Liver (tissue), 8 donors: ENCODE measurements at regions not wholly inside any gene's neighbourhood (a gene's known extent, or its start where the extent isn't known, plus 50 kb on each side); places are given as distances from the start of the nearest gene placed in this dataset.

Experiments
- DNase-seq: peaks from one replicate; pipeline ENCODE4 v3.0.0-alpha.2; 2017; ENCODE audit warnings: low spot score
- H3K27ac ChIP-seq, 2 donors: one replicate each; pipeline ENCODE4 v1.7.0; 2013; ENCODE audit warnings: inconsistent platforms in 2 of 2, low read length in 2 of 2, control low read depth in 1 of 2, low read depth in 1 of 2, mild to moderate bottlenecking in 1 of 2
- H3K27me3 ChIP-seq, 4 donors: one replicate each; pipeline versions ENCODE4 v1.6.1 to v1.7.0; 2013; ENCODE audit warnings: low read length in 3 of 4, inconsistent platforms in 1 of 4, mild to moderate bottlenecking in 1 of 4, moderate library complexity in 1 of 4; ENCODE audit not compliant: control insufficient read depth in 4 of 4, insufficient read depth in 4 of 4
- H3K36me3 ChIP-seq, 4 donors: one replicate each; pipeline versions ENCODE4 v1.6.1 to v1.7.0; 2013; ENCODE audit warnings: low read length in 3 of 4, mild to moderate bottlenecking in 3 of 4, low read depth in 1 of 4, moderate library complexity in 1 of 4; ENCODE audit not compliant: control insufficient read depth in 4 of 4, insufficient read depth in 3 of 4
- H3K4me1 ChIP-seq, 4 donors: one replicate each; pipeline versions ENCODE4 v1.6.1 to v1.7.0; 2013; ENCODE audit warnings: low read length in 3 of 4, mild to moderate bottlenecking in 3 of 4, moderate library complexity in 1 of 4; ENCODE audit not compliant: control insufficient read depth in 4 of 4, insufficient read depth in 4 of 4
- H3K4me3 ChIP-seq, 3 donors: one replicate each; pipeline versions ENCODE4 v1.6.1 to v1.7.0; 2013; ENCODE audit warnings: low read length in 3 of 3, control low read depth in 1 of 3, low read depth in 1 of 3, mild to moderate bottlenecking in 1 of 3
- H3K9ac ChIP-seq, 2 donors: one replicate each; pipeline ENCODE4 v1.7.0; 2013; ENCODE audit warnings: low read length in 2 of 2, mild to moderate bottlenecking in 2 of 2, moderate library complexity in 2 of 2, control low read depth in 1 of 2, low read depth in 1 of 2
- H3K9me3 ChIP-seq, 4 donors: one replicate each; pipeline versions ENCODE4 v1.6.1 to v1.7.0; 2013; ENCODE audit warnings: low read length in 3 of 4; ENCODE audit not compliant: control insufficient read depth in 4 of 4
- ATF3 ChIP-seq: IDR thresholded peaks from 2 replicates; pipeline ENCODE4 v1.6.1; 2016; ENCODE audit warnings: antibody characterized with exemption
- EGR1 ChIP-seq, 2 donors: IDR thresholded peaks; 2 replicates each; pipeline ENCODE4 v1.6.1; 2016 to 2018; ENCODE audit warnings: antibody characterized with exemption in 2 of 2, low read depth in 2 of 2
- FOXA1 ChIP-seq: IDR thresholded peaks from 2 replicates; pipeline ENCODE4 v1.6.1; 2016; ENCODE audit warnings: antibody characterized with exemption
- FOXA2 ChIP-seq: IDR thresholded peaks from 2 replicates; pipeline ENCODE4 v1.6.1; 2016; ENCODE audit warnings: antibody characterized with exemption
- GABPA ChIP-seq, 2 donors: IDR thresholded peaks in 1 of 2; conservative IDR thresholded peaks in 1 of 2; 2 replicates each; pipeline ENCODE4 v1.6.1; 2016; ENCODE audit warnings: antibody characterized with exemption in 2 of 2, mild to moderate bottlenecking in 1 of 2, moderate library complexity in 1 of 2
- HNF4A ChIP-seq, 2 donors: conservative IDR thresholded peaks; 2 replicates each; pipeline ENCODE4 v1.6.1; 2016; ENCODE audit warnings: antibody characterized with exemption in 2 of 2, mild to moderate bottlenecking in 2 of 2
- HNF4G ChIP-seq: IDR thresholded peaks from 2 replicates; pipeline ENCODE4 v1.6.1; 2016; ENCODE audit warnings: antibody characterized with exemption
- JUND ChIP-seq, 2 donors: IDR thresholded peaks; 2 replicates each; pipeline ENCODE4 v1.6.1; 2016; ENCODE audit warnings: antibody characterized with exemption in 2 of 2
- NR2F2 ChIP-seq: IDR thresholded peaks from 2 replicates; pipeline ENCODE4 v1.6.1; 2016; ENCODE audit warnings: antibody characterized with exemption
- RAD21 ChIP-seq, 2 donors: IDR thresholded peaks; 2 replicates each; pipeline ENCODE4 v1.6.1; 2016; ENCODE audit warnings: antibody characterized with exemption in 2 of 2, mild to moderate bottlenecking in 2 of 2
- RXRA ChIP-seq, 2 donors: IDR thresholded peaks; 2 replicates each; pipeline ENCODE4 v1.6.1; 2017 to 2018; ENCODE audit warnings: antibody characterized with exemption in 2 of 2, mild to moderate bottlenecking in 1 of 2
- SP1 ChIP-seq: IDR thresholded peaks from 2 replicates; pipeline ENCODE4 v1.6.1; 2018; ENCODE audit warnings: antibody characterized with exemption, mild to moderate bottlenecking
- TAF1 ChIP-seq: conservative IDR thresholded peaks from 2 replicates; pipeline ENCODE4 v1.6.1; 2016; ENCODE audit warnings: antibody characterized with exemption, mild to moderate bottlenecking
- YY1 ChIP-seq: IDR thresholded peaks from 2 replicates; pipeline ENCODE4 v1.6.1; 2016; ENCODE audit warnings: antibody characterized with exemption, mild to moderate bottlenecking
- WGBS: extraction: QIAGEN DNeasy Blood & Tissue Kit; methylation state at CpG from one replicate; pipeline ENCODE4 v1.1.7; 2013; 5-methylcytosine and 5-hydroxymethylcytosine counted together
- TF ChIP-seq, protein P1 (sequence below): IDR thresholded peaks from 2 replicates; pipeline ENCODE4 v1.6.1; 2016; ENCODE audit warnings: antibody characterized with exemption, mild to moderate bottlenecking
- TF ChIP-seq, protein P2 (sequence below): IDR thresholded peaks from 2 replicates; pipeline ENCODE4 v1.6.1; 2016; ENCODE audit warnings: antibody characterized with exemption
- TF ChIP-seq, protein P3 (sequence below): fragments of 150-350 bp; IDR thresholded peaks from 2 replicates; pipeline ENCODE4 v1.5.1; 2017; ENCODE audit warnings: improper control_type of control experiment, low read depth, low read length; ENCODE audit not compliant: missing input control
- donor health status: healthy.
- donor health status: healthy.
- donor health status: healthy.
- donor health status: healthy.
- donor health status: healthy.

DNA sequence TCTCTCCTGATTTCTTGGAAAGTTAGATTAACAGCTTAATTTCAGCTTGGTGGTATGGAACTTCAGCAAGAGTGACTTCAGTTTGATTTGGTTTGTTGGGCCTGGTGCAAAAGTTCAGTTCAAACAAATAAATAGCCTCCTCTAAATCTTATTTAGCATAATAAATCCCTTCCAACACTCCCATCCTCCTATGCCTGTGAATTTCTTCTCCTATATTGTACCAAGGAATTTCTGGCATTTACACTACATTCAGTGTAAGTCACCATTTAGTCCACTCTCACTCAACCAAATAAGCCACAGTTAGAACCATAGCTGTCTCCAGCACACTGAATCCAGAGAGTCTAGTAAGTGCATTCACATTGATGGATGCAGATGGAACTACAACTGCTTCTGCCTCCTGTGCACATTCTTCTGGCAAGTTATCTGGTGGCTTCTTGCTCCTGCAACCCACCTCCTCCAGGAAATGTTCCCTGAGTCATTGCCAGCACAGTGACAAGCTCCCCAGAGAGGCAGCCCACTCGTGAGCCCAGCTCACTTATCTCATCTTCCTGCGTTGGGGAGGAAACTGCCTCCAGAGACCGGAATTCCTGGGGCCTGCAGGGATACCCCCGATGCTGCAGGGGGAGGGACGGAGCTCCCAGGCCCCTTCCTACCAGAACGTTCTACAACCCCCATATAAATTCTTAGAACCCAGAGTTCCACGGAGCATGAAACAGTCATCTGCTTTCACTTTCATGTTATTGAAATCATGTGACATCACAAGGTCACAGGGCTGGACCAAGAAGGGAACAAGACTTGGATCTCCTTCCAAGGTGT, 318.3 kb downstream of the PHKB start:
- Histone ChIP-seq H3K4me1 (no peaks in the 10 kb centered on the region), H3K9ac (no peak overlapping the region), H3K36me3 (no peaks in the 10 kb centered on the region), H3K27me3 (no peaks in the 10 kb centered on the region), H3K9me3 (no peaks in the 10 kb centered on the region), H3K4me3 (peak overlapping the region in 1 of 3 donors; percentile 22), H3K27ac (no peak overlapping the region)
- no peak for DNase-seq
- 51% methylated on average over 7 of the region's 7 CpGs for WGBS
- no peak for TF ChIP-seq RXRA (IDR thresholded peaks at IDR 0.05)
- TF ChIP-seq NR2F2 = no peak
- TF ChIP-seq HNF4G = no peak
- no peak for TF ChIP-seq TAF1
- TF ChIP-seq HNF4A (conservative IDR thresholded peaks at IDR 0.05) = no peak
- no peak for TF ChIP-seq FOXA2
- TF ChIP-seq GABPA (IDR thresholded peaks at IDR 0.05 in 1 of 2, conservative IDR thresholded peaks at IDR 0.05 in 1 of 2) = no peak
- TF ChIP-seq EGR1 (IDR thresholded peaks at IDR 0.05; ENCODE audit: low read depth in 2 of 2) = no peak
- TF ChIP-seq, protein P1, sequence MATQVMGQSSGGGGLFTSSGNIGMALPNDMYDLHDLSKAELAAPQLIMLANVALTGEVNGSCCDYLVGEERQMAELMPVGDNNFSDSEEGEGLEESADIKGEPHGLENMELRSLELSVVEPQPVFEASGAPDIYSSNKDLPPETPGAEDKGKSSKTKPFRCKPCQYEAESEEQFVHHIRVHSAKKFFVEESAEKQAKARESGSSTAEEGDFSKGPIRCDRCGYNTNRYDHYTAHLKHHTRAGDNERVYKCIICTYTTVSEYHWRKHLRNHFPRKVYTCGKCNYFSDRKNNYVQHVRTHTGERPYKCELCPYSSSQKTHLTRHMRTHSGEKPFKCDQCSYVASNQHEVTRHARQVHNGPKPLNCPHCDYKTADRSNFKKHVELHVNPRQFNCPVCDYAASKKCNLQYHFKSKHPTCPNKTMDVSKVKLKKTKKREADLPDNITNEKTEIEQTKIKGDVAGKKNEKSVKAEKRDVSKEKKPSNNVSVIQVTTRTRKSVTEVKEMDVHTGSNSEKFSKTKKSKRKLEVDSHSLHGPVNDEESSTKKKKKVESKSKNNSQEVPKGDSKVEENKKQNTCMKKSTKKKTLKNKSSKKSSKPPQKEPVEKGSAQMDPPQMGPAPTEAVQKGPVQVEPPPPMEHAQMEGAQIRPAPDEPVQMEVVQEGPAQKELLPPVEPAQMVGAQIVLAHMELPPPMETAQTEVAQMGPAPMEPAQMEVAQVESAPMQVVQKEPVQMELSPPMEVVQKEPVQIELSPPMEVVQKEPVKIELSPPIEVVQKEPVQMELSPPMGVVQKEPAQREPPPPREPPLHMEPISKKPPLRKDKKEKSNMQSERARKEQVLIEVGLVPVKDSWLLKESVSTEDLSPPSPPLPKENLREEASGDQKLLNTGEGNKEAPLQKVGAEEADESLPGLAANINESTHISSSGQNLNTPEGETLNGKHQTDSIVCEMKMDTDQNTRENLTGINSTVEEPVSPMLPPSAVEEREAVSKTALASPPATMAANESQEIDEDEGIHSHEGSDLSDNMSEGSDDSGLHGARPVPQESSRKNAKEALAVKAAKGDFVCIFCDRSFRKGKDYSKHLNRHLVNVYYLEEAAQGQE = no peak
- TF ChIP-seq, protein P2, sequence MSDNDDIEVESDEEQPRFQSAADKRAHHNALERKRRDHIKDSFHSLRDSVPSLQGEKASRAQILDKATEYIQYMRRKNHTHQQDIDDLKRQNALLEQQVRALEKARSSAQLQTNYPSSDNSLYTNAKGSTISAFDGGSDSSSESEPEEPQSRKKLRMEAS = no peak
- TF ChIP-seq FOXA1 = no peak
- TF ChIP-seq SP1 = no peak
- no peak for TF ChIP-seq RAD21 (IDR thresholded peaks at IDR 0.05)
- no peak for TF ChIP-seq YY1
- TF ChIP-seq JUND (IDR thresholded peaks at IDR 0.05) = no peak
- TF ChIP-seq, protein P3, sequence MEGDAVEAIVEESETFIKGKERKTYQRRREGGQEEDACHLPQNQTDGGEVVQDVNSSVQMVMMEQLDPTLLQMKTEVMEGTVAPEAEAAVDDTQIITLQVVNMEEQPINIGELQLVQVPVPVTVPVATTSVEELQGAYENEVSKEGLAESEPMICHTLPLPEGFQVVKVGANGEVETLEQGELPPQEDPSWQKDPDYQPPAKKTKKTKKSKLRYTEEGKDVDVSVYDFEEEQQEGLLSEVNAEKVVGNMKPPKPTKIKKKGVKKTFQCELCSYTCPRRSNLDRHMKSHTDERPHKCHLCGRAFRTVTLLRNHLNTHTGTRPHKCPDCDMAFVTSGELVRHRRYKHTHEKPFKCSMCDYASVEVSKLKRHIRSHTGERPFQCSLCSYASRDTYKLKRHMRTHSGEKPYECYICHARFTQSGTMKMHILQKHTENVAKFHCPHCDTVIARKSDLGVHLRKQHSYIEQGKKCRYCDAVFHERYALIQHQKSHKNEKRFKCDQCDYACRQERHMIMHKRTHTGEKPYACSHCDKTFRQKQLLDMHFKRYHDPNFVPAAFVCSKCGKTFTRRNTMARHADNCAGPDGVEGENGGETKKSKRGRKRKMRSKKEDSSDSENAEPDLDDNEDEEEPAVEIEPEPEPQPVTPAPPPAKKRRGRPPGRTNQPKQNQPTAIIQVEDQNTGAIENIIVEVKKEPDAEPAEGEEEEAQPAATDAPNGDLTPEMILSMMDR = no peak

DNA sequence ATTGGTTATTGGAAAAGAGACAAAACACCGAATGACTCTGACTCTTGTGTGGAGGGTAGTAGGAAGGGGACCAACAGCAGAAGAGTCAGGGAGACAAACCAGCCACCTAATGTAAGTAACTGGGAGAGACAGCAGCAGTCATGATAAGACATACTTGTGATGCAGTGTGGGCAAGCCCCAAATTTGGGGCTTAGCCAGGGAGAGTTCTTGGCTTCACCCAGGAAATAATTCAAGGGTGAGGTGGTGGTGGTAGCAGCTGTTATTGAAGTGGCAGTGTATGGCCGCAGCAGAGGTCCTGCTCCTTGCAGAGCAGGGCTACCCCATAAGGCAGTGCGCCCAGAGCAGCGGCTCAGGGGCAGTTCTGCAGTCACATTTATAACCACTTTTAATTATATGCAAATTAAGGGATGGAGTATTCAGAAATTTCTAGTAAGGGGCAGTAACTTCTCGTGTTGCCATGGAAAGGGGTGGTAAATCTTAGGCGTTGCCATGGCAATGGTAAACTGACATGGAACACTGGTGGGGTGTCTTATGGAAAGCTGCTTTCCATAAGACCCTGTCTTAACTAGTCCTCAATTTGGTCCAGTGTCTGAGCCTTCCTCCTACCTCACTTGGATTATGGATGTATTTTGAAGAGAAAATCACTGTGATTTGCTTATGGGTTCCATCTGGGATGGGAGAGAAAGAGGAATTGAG, 317.1 kb downstream of the PHKB start:
- H3K4me1 ChIP-seq = no peaks in the 10 kb centered on the region
- 86% methylated on average over 6 of the region's 6 CpGs for WGBS
- H3K9me3 ChIP-seq = no peaks in the 10 kb centered on the region
- H3K9ac ChIP-seq = no peak overlapping the region
- no peak for TF ChIP-seq RAD21 (IDR thresholded peaks at IDR 0.05)
- TF ChIP-seq YY1 = no peak
- TF ChIP-seq JUND (IDR thresholded peaks at IDR 0.05) = no peak
- no peak for TF ChIP-seq FOXA2
- no peak for TF ChIP-seq SP1
- no peak for TF ChIP-seq NR2F2
- no peak for TF ChIP-seq ATF3
- no peak for TF ChIP-seq RXRA (IDR thresholded peaks at IDR 0.05)
- TF ChIP-seq GABPA (IDR thresholded peaks at IDR 0.05 in 1 of 2, conservative IDR thresholded peaks at IDR 0.05 in 1 of 2) = no peak
- TF ChIP-seq, protein P3 = no peak
- no peak for TF ChIP-seq EGR1 (IDR thresholded peaks at IDR 0.05; ENCODE audit: low read depth in 2 of 2)
- TF ChIP-seq, protein P1 = no peak
- TF ChIP-seq HNF4A (conservative IDR thresholded peaks at IDR 0.05) = no peak
- no peak for TF ChIP-seq FOXA1
- no peak for TF ChIP-seq TAF1
- no peak for TF ChIP-seq HNF4G
- no peak for DNase-seq
- no peak overlapping the region for H3K27ac ChIP-seq
- no peaks in the 10 kb centered on the region for H3K36me3 ChIP-seq
- H3K27me3 ChIP-seq = no peaks in the 10 kb centered on the region
- no peak overlapping the region for H3K4me3 ChIP-seq
